HG02678 (cell line): ENCODE measurements at regions not wholly inside any gene's neighbourhood (a gene's known extent, or its start where the extent isn't known, plus 50 kb on each side); places are given as distances from the start of the nearest gene placed in this dataset.
"Not testable (repeated sequence)": the region's sequence is repeated elsewhere in the genome, so short reads cannot be mapped to it uniquely, and the experiment has no call there.

Experiments
- ATAC-seq: cut with Tn5 transposase; IDR thresholded peaks from one replicate; pipeline ENCODE4 v1.9.1; 2021; ENCODE audit warnings: mild to moderate bottlenecking, moderate library complexity; ENCODE audit not compliant: unreplicated experiment

GRCh38 chr12:97784904-97785303 lies 322.3 kb downstream of the RMST start:
- ATAC-seq, result no peak

- no peak for ATAC-seq
Observed at GRCh38 chr12:97790281-97790680, 327.7 kb downstream of the RMST start.

GRCh38 chr12:97797473-97797872 lies 334.9 kb downstream of the RMST start:
- no peak for ATAC-seq

- no peak for ATAC-seq
Observed at GRCh38 chr12:97800561-97800960, 338.0 kb downstream of the RMST start.

- ATAC-seq, result no peak
Observed at GRCh38 chr12:97801471-97802059, 339.0 kb downstream of the RMST start.

- ATAC-seq, result no peak
Observed at GRCh38 chr12:97805146-97805545, 342.5 kb downstream of the RMST start.

GRCh38 chr12:97813301-97813700 lies 350.7 kb downstream of the RMST start:
- no peak for ATAC-seq

GRCh38 chr12:97821806-97822205 lies 359.2 kb downstream of the RMST start:
- ATAC-seq, result no peak

- no peak for ATAC-seq
Observed at GRCh38 chr12:97835541-97835940, 372.9 kb downstream of the RMST start.

GRCh38 chr12:97837401-97837800 lies 374.8 kb downstream of the RMST start:
- ATAC-seq, result no peak

GRCh38 chr12:97848051-97848450 lies 385.4 kb downstream of the RMST start:
- no peak for ATAC-seq

- ATAC-seq, result no peak
Observed at GRCh38 chr12:97854477-97854876, 391.9 kb downstream of the RMST start.

- ATAC-seq, result no peak
Observed at GRCh38 chr12:97862072-97862471, 399.5 kb downstream of the RMST start.

GRCh38 chr12:97875064-97875463 lies 412.5 kb downstream of the RMST start:
- no peak for ATAC-seq

GRCh38 chr12:97876780-97877179 lies 414.2 kb downstream of the RMST start:
- ATAC-seq, result no peak

GRCh38 chr12:97877404-97877803 lies 414.8 kb downstream of the RMST start:
- no peak for ATAC-seq

GRCh38 chr12:97886511-97887176 lies 424.0 kb downstream of the RMST start:
- no peak for ATAC-seq

GRCh38 chr12:97897881-97898280 lies 435.3 kb downstream of the RMST start:
- ATAC-seq, result not testable (repeated sequence)

- no peak for ATAC-seq
Observed at GRCh38 chr12:97899529-97899928, 436.9 kb downstream of the RMST start.

GRCh38 chr12:97899956-97900355 lies 437.4 kb downstream of the RMST start:
- no peak for ATAC-seq

GRCh38 chr12:97903356-97903755 lies 440.8 kb downstream of the RMST start:
- no peak for ATAC-seq

GRCh38 chr12:97907504-97907903 lies 444.9 kb downstream of the RMST start:
- no peak for ATAC-seq

GRCh38 chr12:97910559-97910958 lies 448.0 kb downstream of the RMST start:
- no peak for ATAC-seq
